GM12891 (cell line): ENCODE measurements at regions not wholly inside any gene's neighbourhood (a gene's known extent, or its start where the extent isn't known, plus 50 kb on each side); places are given as distances from the start of the nearest gene placed in this dataset.
A peak's percentile ranks its signal among the peaks of the same experiment; 100 is the strongest.

ENCODE experiments used
- DNase-seq: peaks from one replicate; pipeline ENCODE4 v3.0.0; 2011; ENCODE audit warnings: low spot score; ENCODE audit not compliant: insufficient read length
- FAIRE-seq: peaks from 2 replicates; lab custom pipeline; 2011; peaks lifted over from hg19 to GRCh38; lab: Jason Lieb, UNC
- PAX5 ChIP-seq: IDR thresholded peaks from 2 replicates; pipeline ENCODE4 v1.6.1; 2011; ENCODE audit warnings: low read length, moderate library complexity, mild to moderate bottlenecking; ENCODE audit not compliant: insufficient read depth, severe bottlenecking
- POLR2A ChIP-seq: IDR thresholded peaks from 2 replicates; pipeline ENCODE4 v1.6.1; 2011; ENCODE audit warnings: low read depth, low read length, control low read depth
- POLR2AphosphoS5 ChIP-seq: IDR thresholded peaks from 2 replicates; pipeline ENCODE4 v1.6.1; 2011; ENCODE audit warnings: low read depth, low read length, control low read depth
- POU2F2 ChIP-seq: IDR thresholded peaks from 2 replicates; pipeline ENCODE4 v1.6.1; 2011; ENCODE audit warnings: low read depth, mild to moderate bottlenecking, control low read depth, low read length, moderate library complexity
- SPI1 ChIP-seq: IDR thresholded peaks from 2 replicates; pipeline ENCODE4 v1.6.1; 2011; ENCODE audit warnings: low read depth, low read length, control low read depth
- TAF1 ChIP-seq: IDR thresholded peaks from 2 replicates; pipeline ENCODE4 v1.6.1; 2011; ENCODE audit warnings: low read depth, low read length, control low read depth

DNA sequence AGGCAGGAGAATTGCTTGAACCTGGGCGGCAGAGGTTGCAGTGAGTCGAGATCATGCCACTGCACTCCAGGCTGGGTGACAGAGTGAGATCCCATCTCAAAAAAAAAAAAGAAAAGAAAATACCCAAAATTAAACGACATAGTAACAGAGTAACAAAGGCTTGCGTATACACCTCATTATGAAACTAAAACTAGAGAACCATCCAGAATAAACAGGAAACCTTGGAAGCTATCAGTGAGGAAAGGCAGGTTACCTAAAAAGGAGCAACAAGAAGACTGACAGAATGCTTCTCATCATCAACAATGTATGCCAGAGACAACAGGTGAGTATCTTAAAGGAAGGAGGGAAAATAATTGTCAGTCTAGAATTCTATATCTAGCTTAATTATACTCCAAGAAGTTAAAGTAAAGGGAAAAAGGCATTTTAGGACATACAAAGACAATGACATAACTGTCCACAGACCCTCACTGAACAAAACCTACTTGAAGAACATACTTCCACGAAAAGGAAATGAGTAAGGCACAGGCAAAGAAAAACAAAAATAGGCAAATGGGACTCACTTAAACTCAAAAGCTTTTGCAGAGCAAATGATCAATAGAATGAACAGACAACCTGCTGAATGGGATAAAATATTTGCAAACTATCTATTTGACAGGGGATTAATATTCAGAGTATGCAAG is 64.1 kb upstream of the NT5E start:
- FAIRE-seq = no peak
- no peak for TF ChIP-seq POLR2AphosphoS5
- TF ChIP-seq SPI1 = no peak
- no peak for TF ChIP-seq POLR2A
- no peak for TF ChIP-seq TAF1
- TF ChIP-seq PAX5 = no peak
- no peak for TF ChIP-seq POU2F2
- no peak for DNase-seq

DNA sequence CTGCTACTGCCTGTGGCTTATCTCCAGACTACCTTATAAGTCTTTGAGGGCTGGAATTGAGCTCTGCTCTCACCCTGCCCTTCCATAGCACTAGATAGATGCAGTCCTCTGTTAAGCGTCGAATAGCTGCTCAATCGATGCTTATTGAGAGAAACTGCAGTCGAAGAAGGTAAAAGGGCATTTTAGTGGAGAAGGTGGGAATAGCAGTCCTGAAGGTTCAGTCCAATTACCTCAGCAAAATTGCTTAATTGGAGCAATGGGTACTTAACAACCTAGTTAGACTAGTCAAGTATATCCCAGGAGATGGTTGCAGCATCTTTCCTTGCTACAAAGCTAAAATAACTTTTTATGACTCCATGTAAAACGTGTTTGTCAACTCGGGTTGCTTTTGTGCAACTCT is 66.8 kb upstream of the NT5E start:
- DNase-seq = no peak
- no peak for FAIRE-seq
- TF ChIP-seq PAX5 (no peak), POLR2A (no peak)

DNA sequence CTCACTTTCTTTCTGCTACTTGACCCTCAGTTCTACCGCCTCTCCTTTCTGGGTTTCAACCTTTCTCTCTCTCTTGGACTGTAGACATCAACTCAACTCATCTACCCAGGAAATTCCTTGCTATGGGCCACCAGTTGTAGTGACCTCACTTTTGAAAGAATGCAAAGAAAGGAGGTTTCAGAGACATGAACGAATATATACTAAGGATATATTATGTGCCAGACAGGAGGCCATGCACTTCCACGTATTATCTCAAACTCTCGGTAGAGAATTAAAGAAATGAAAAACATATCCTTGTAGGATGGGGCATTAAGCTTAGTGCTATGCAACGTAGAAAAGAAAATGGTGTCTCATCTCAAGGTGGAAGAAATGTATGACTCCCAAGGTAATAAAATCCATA is 67.3 kb upstream of the NT5E start:
- TF ChIP-seq POLR2AphosphoS5 (no peak), PAX5 (no peak), POU2F2 (no peak), POLR2A (no peak), SPI1 (no peak), TAF1 (no peak)
- DNase-seq = no peak
- no peak for FAIRE-seq

DNA sequence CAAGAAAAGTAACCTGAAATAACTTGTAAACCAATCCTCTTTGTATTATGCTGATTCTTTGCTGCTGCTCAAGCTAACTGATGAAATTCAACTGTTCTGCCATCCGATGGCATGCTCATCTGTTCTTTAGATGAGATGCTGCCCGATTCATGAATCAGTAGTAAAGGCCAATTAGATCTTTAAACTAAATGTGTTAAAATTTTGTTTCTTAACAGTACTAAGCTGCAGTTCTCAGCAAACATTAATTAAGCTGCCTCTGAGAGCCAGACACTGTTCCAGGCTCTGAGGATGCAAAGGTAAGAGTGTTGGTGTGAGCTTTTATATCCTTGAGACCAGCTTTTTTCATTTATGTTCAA is 77.0 kb upstream of the NT5E start:
- FAIRE-seq (no peak), DNase-seq (no peak)
- TF ChIP-seq POU2F2 = no peak

DNA sequence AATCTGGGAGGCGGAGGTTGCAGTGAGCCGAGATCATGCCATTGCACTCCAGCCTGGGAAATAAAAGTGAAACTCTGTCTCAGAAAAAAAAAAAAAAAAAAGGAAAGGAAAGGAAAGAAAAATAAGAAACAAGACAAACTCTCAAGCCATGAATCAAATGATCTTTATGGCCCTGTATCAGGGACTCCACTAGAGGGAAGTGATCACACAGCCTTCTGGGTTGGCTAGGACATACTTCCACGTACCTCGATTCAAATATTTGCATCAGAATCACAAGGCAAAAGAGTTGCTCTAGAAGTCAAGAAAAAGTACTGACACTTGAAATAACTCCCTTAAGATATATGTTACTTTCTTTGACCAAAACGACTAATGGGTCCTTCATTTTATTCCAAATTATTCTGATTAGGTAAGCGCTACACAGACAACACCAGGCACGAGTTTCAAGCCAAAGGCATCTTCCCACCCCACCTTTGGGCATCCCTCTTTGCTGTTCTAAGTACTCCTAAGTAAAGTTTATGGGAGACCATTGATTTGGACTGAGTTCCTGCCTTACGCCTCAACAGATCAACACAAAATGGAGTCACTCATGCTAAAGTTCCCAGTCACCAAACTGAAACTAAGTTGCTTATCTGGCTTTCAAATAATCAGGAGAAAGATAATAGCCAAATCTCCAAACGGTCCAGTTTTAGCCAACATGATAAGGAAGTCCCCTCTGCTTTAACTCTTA is 77.5 kb upstream of the NT5E start:
- DNase-seq (no peak), FAIRE-seq (no peak)
- TF ChIP-seq TAF1 = no peak
- TF ChIP-seq POLR2AphosphoS5 = no peak
- no peak for TF ChIP-seq PAX5
- no peak for TF ChIP-seq POLR2A
- no peak for TF ChIP-seq POU2F2
- no peak for TF ChIP-seq SPI1

DNA sequence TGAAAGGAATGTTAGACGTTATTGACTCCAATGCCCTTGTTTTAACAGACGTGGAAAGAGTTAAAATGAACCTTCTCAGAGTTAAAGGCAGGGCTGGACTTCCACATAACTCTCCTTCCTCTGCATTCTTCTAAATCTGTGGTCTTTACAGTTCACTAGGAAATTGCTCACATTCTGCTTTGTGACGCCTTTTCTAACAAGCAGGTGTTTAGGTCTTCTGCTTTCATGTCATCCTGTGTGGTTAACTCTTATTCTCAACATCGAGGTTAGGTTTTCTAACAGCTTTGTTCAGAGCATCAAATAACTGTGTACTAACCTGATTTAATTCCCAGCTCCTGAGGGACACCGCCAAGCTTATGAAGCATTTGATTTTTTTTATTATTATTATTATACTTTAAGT is 81.3 kb upstream of the NT5E start:
- TF ChIP-seq POLR2AphosphoS5 = no peak
- TF ChIP-seq PAX5 = no peak
- no peak for TF ChIP-seq SPI1
- no peak for TF ChIP-seq POLR2A
- no peak for TF ChIP-seq TAF1
- no peak for TF ChIP-seq POU2F2
- DNase-seq = no peak
- FAIRE-seq = peak; percentile 40

DNA sequence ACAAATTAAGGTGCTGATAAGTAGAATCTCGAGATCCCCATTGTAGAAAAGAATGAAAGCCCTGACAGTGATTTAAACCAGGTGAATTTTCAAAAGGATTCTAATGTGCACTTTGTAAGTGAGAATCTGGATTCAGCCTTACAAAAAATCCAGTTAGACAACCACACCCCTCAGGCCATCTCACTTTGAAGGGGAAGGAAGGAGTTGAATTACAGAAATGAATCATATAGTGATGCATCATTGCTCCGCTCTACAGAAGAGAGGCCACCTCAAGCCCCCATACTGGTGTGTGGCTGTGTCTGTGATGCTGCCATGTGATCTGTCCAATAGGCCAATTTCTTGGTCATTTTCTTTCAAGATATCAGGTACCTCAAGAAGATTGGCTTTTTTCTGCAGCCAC is 85.5 kb upstream of the NT5E start:
- FAIRE-seq = no peak
- TF ChIP-seq POU2F2 (no peak), POLR2AphosphoS5 (no peak), POLR2A (no peak), TAF1 (no peak), PAX5 (no peak), SPI1 (no peak)
- no peak for DNase-seq

DNA sequence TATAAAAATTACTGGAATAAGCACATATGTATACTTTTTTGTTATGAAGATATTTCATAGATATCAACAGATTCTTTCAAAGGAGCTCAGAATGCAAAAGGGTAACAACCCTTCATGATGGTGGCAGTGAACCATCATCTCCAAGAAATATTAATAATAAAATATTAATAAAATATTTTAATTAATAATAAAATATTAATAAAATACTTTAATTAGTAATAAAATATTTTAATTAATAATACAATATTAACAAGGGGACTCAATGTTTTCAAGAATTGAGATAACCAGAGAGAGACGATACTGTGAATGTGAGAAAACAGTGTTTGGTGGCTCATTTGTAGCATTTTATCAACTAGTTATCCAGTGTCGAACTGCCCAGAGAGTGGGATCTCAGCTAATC is 86.0 kb upstream of the NT5E start:
- TF ChIP-seq POU2F2 (no peak), TAF1 (no peak), SPI1 (no peak), POLR2AphosphoS5 (no peak), PAX5 (no peak), POLR2A (no peak)
- FAIRE-seq (no peak), DNase-seq (no peak)

DNA sequence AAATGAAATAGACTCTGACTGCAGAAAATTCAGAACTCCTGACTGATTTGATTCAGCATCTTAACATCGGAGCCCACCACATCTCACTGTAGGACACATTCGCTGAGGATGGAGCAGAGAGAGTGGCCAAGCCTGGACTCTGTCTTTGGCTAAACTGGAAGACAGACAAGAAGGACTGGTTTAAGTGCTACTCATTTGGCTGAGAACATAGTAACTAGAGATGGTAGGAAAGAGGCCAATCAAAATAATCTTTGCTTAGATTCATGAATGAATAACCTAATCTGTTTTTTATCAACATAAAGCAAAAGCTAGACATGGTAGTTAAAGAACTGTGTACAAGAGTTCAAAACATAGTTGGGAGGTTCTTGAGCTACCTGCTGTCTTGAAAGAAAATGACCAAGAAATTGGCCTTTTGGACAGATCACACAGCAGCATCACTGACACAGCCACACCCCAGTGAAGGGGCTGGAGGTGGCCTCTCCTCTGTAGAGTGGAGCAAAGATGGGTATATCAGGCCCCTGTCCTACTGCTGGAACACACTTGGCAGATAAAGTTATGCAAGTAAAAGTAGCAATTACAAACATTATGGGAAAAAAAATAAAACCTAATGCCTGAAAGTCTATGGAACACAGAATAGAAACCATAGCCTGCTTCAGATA is 87.1 kb upstream of the NT5E start:
- no peak for FAIRE-seq
- TF ChIP-seq TAF1 (no peak), POU2F2 (no peak), PAX5 (no peak), SPI1 (no peak), POLR2A (no peak), POLR2AphosphoS5 (no peak)
- DNase-seq = no peak

DNA sequence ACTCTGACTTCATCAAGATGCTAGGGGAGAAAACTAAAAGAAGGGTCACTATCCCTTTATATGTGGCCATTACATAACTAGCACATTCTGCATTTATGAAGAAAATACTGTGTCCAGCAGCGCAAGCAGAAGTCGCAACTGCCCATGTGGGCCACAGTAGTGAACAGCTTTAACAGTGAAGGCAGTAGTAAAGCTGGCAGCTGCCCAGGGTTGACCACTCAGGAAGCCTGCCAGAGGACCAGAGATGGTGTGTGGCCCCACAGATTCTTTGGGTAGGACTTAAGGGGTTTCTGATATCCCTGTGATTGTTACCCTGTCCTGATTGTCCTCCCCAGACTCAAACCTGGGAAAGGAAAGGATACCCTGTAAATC is 88.3 kb upstream of the NT5E start:
- DNase-seq (no peak), FAIRE-seq (no peak)
- TF ChIP-seq POU2F2 = no peak
- TF ChIP-seq TAF1 = no peak
- TF ChIP-seq POLR2A = no peak
- no peak for TF ChIP-seq SPI1
- TF ChIP-seq PAX5 = no peak
- TF ChIP-seq POLR2AphosphoS5 = no peak
